ENCODE measurements at regions not wholly inside any gene's neighbourhood (a gene's known extent, or its start where the extent isn't known, plus 50 kb on each side); places are given as distances from the start of the nearest gene placed in this dataset.

- Histone ChIP-seq H3K27me3 (peaks cover 0 to 3% of the 10 kb centered on the region in 2 donors), H3K9me3 (no peaks in the 10 kb centered on the region), H3K27ac (no peak overlapping the region), H3K36me3 (no peaks in the 10 kb centered on the region), H3K4me3 (no peak overlapping the region), H3K4me1 (no peaks in the 10 kb centered on the region)
- no peak for DNase-seq
- intact Hi-C loops (cut with DNase I; ENCODE audit: low total_unique reads) = no loop called here
- TF ChIP-seq CTCF (IDR thresholded peaks at IDR 0.05) (no peak), POLR2A (IDR thresholded peaks at IDR 0.05) (no peak)
Observed at GRCh38 chr3:194201953-194202666, 66.2 kb downstream of the HES1 start.

GRCh38 chr3:194203482-194204041 is 67.6 kb downstream of the HES1 start:
- DNase-seq = no peak
- peaks cover 0 to 3% of the 10 kb centered on the region in 2 donors for H3K27me3 ChIP-seq
- intact Hi-C loops (cut with DNase I; ENCODE audit: low total_unique reads) = no loop called here
- no peak overlapping the region for H3K4me3 ChIP-seq
- no peaks in the 10 kb centered on the region for H3K36me3 ChIP-seq
- no peaks in the 10 kb centered on the region for H3K4me1 ChIP-seq
- H3K9me3 ChIP-seq = no peaks in the 10 kb centered on the region
- TF ChIP-seq CTCF (IDR thresholded peaks at IDR 0.05) (no peak), POLR2A (IDR thresholded peaks at IDR 0.05) (no peak)
- H3K27ac ChIP-seq = no peak overlapping the region

GRCh38 chr3:194204042-194204987 is 68.4 kb downstream of the HES1 start:
- no peaks in the 10 kb centered on the region for H3K36me3 ChIP-seq
- H3K4me3 ChIP-seq = no peak overlapping the region
- peaks cover 0 to 3% of the 10 kb centered on the region in 2 donors for H3K27me3 ChIP-seq
- no peaks in the 10 kb centered on the region for H3K9me3 ChIP-seq
- H3K27ac ChIP-seq = no peak overlapping the region
- TF ChIP-seq POLR2A (IDR thresholded peaks at IDR 0.05) (no peak), CTCF (IDR thresholded peaks at IDR 0.05) (no peak)
- H3K4me1 ChIP-seq = no peaks in the 10 kb centered on the region
- DNase-seq = no peak
- intact Hi-C loops (cut with DNase I; ENCODE audit: low total_unique reads) = no loop called here

- no peak for DNase-seq
- intact Hi-C loops (cut with DNase I; ENCODE audit: low total_unique reads) = no loop called here
- Histone ChIP-seq H3K36me3 (no peaks in the 10 kb centered on the region), H3K4me3 (no peak overlapping the region), H3K27ac (no peak overlapping the region), H3K4me1 (no peaks in the 10 kb centered on the region), H3K9me3 (no peaks in the 10 kb centered on the region), H3K27me3 (peaks cover 0 to 3% of the 10 kb centered on the region in 2 donors)
- TF ChIP-seq CTCF (IDR thresholded peaks at IDR 0.05) (no peak), POLR2A (IDR thresholded peaks at IDR 0.05) (no peak)
Observed at GRCh38 chr3:194205675-194206133, 69.8 kb downstream of the HES1 start.
